ENCODE measurements at regions not wholly inside any gene's neighbourhood (a gene's known extent, or its start where the extent isn't known, plus 50 kb on each side); places are given as distances from the start of the nearest gene placed in this dataset.

- H3K4me2 ChIP-seq (ENCODE audit: low read depth, low read length, poor library complexity, severe bottlenecking) = peak overlapping the region; percentile 46
- DNase-seq = peak; percentile 71
- H3K36me3 ChIP-seq (ENCODE audit: insufficient read depth, low read length) = no peaks in the 10 kb centered on the region
- no peaks in the 10 kb centered on the region for H4K20me1 ChIP-seq (ENCODE audit: insufficient read depth, low read depth, low read length)
- H3K27ac ChIP-seq (ENCODE audit: low read length) = no peak overlapping the region
- H2AFZ ChIP-seq (ENCODE audit: low read length) = no peak overlapping the region
- H3K79me2 ChIP-seq (ENCODE audit: low read length) = no peaks in the 10 kb centered on the region
- H3K9me3 ChIP-seq (ENCODE audit: low read length) = no peaks in the 10 kb centered on the region
- no peak overlapping the region for H3K4me3 ChIP-seq (ENCODE audit: low read length)
- H3K9me2 ChIP-seq (replicated peaks; ENCODE audit: insufficient read depth, low read length) = no peaks in the 10 kb centered on the region
- no peak overlapping the region for H3K9ac ChIP-seq (ENCODE audit: low read length)
- peaks cover 15% of the 10 kb centered on the region for H3K4me1 ChIP-seq (ENCODE audit: low read length)
- no peaks in the 10 kb centered on the region for H3K27me3 ChIP-seq (ENCODE audit: low read length)
Observed at GRCh38 chr6:144753023-144753705, 468.0 kb downstream of the UTRN start.

- Histone ChIP-seq H4K20me1 (ENCODE audit: insufficient read depth, low read depth, low read length) (no peaks in the 10 kb centered on the region), H3K79me2 (ENCODE audit: low read length) (no peaks in the 10 kb centered on the region), H3K4me2 (ENCODE audit: low read depth, low read length, poor library complexity, severe bottlenecking) (no peak overlapping the region), H3K9ac (ENCODE audit: low read length) (no peak overlapping the region), H2AFZ (ENCODE audit: low read length) (no peak overlapping the region), H3K4me3 (ENCODE audit: low read length) (no peak overlapping the region), H3K4me1 (ENCODE audit: low read length) (peaks cover 15% of the 10 kb centered on the region), H3K9me3 (ENCODE audit: low read length) (no peaks in the 10 kb centered on the region), H3K9me2 (replicated peaks; ENCODE audit: insufficient read depth, low read length) (no peaks in the 10 kb centered on the region), H3K27me3 (ENCODE audit: low read length) (no peaks in the 10 kb centered on the region), H3K36me3 (ENCODE audit: insufficient read depth, low read length) (no peaks in the 10 kb centered on the region), H3K27ac (ENCODE audit: low read length) (no peak overlapping the region)
- DNase-seq = no peak
Observed at GRCh38 chr6:144756469-144756868, 471.3 kb downstream of the UTRN start.

- Histone ChIP-seq H4K20me1 (ENCODE audit: insufficient read depth, low read depth, low read length) (no peaks in the 10 kb centered on the region), H3K9me2 (replicated peaks; ENCODE audit: insufficient read depth, low read length) (no peaks in the 10 kb centered on the region), H3K27me3 (ENCODE audit: low read length) (no peaks in the 10 kb centered on the region), H3K79me2 (ENCODE audit: low read length) (no peaks in the 10 kb centered on the region), H3K9me3 (ENCODE audit: low read length) (no peaks in the 10 kb centered on the region), H3K36me3 (ENCODE audit: insufficient read depth, low read length) (no peaks in the 10 kb centered on the region), H2AFZ (ENCODE audit: low read length) (no peak overlapping the region), H3K9ac (ENCODE audit: low read length) (no peak overlapping the region), H3K4me3 (ENCODE audit: low read length) (no peak overlapping the region), H3K4me1 (ENCODE audit: low read length) (peaks cover 13% of the 10 kb centered on the region), H3K4me2 (ENCODE audit: low read depth, low read length, poor library complexity, severe bottlenecking) (no peak overlapping the region), H3K27ac (ENCODE audit: low read length) (no peak overlapping the region)
- DNase-seq = no peak
Observed at GRCh38 chr6:144757299-144757698, 472.2 kb downstream of the UTRN start.

- H3K27me3 ChIP-seq (ENCODE audit: low read length) = no peaks in the 10 kb centered on the region
- H3K79me2 ChIP-seq (ENCODE audit: low read length) = no peaks in the 10 kb centered on the region
- no peak overlapping the region for H3K27ac ChIP-seq (ENCODE audit: low read length)
- no peaks in the 10 kb centered on the region for H4K20me1 ChIP-seq (ENCODE audit: insufficient read depth, low read depth, low read length)
- no peaks in the 10 kb centered on the region for H3K36me3 ChIP-seq (ENCODE audit: insufficient read depth, low read length)
- no peak overlapping the region for H3K9ac ChIP-seq (ENCODE audit: low read length)
- no peak for DNase-seq
- no peak overlapping the region for H3K4me3 ChIP-seq (ENCODE audit: low read length)
- H3K4me1 ChIP-seq (ENCODE audit: low read length) = peaks cover 9% of the 10 kb centered on the region
- H2AFZ ChIP-seq (ENCODE audit: low read length) = no peak overlapping the region
- H3K9me3 ChIP-seq (ENCODE audit: low read length) = no peaks in the 10 kb centered on the region
- H3K9me2 ChIP-seq (replicated peaks; ENCODE audit: insufficient read depth, low read length) = no peaks in the 10 kb centered on the region
- H3K4me2 ChIP-seq (ENCODE audit: low read depth, low read length, poor library complexity, severe bottlenecking) = no peak overlapping the region
Observed at GRCh38 chr6:144757730-144758129, 472.6 kb downstream of the UTRN start.

- H3K9ac ChIP-seq (ENCODE audit: low read length) = no peak overlapping the region
- no peak overlapping the region for H3K4me3 ChIP-seq (ENCODE audit: low read length)
- no peaks in the 10 kb centered on the region for H3K36me3 ChIP-seq (ENCODE audit: insufficient read depth, low read length)
- H3K9me3 ChIP-seq (ENCODE audit: low read length) = no peaks in the 10 kb centered on the region
- H3K27ac ChIP-seq (ENCODE audit: low read length) = no peak overlapping the region
- H4K20me1 ChIP-seq (ENCODE audit: insufficient read depth, low read depth, low read length) = no peaks in the 10 kb centered on the region
- H3K79me2 ChIP-seq (ENCODE audit: low read length) = no peaks in the 10 kb centered on the region
- H3K4me2 ChIP-seq (ENCODE audit: low read depth, low read length, poor library complexity, severe bottlenecking) = no peak overlapping the region
- H3K9me2 ChIP-seq (replicated peaks; ENCODE audit: insufficient read depth, low read length) = no peaks in the 10 kb centered on the region
- H3K27me3 ChIP-seq (ENCODE audit: low read length) = no peaks in the 10 kb centered on the region
- no peak overlapping the region for H2AFZ ChIP-seq (ENCODE audit: low read length)
- DNase-seq = no peak
- H3K4me1 ChIP-seq (ENCODE audit: low read length) = peaks cover under 1% of the 10 kb centered on the region
Observed at GRCh38 chr6:144758602-144759001, 473.5 kb downstream of the UTRN start.

- Histone ChIP-seq H3K4me2 (ENCODE audit: low read depth, low read length, poor library complexity, severe bottlenecking) (no peak overlapping the region), H3K4me1 (ENCODE audit: low read length) (no peaks in the 10 kb centered on the region), H3K9me3 (ENCODE audit: low read length) (no peaks in the 10 kb centered on the region), H4K20me1 (ENCODE audit: insufficient read depth, low read depth, low read length) (no peaks in the 10 kb centered on the region), H3K27ac (ENCODE audit: low read length) (no peak overlapping the region), H3K9me2 (replicated peaks; ENCODE audit: insufficient read depth, low read length) (no peaks in the 10 kb centered on the region), H3K36me3 (ENCODE audit: insufficient read depth, low read length) (no peaks in the 10 kb centered on the region), H3K27me3 (ENCODE audit: low read length) (no peaks in the 10 kb centered on the region), H3K4me3 (ENCODE audit: low read length) (no peak overlapping the region), H3K9ac (ENCODE audit: low read length) (no peak overlapping the region), H2AFZ (ENCODE audit: low read length) (no peak overlapping the region), H3K79me2 (ENCODE audit: low read length) (no peaks in the 10 kb centered on the region)
- no peak for DNase-seq
Observed at GRCh38 chr6:144762469-144762868, 477.3 kb downstream of the UTRN start.

- H3K27ac ChIP-seq (ENCODE audit: low read length) = no peak overlapping the region
- no peak overlapping the region for H3K9ac ChIP-seq (ENCODE audit: low read length)
Observed at GRCh38 chr6:144767051-144767450, 481.9 kb downstream of the UTRN start.

GRCh38 chr6:144768551-144769075 lies 483.5 kb downstream of the UTRN start:
- Histone ChIP-seq H3K9me2 (replicated peaks; ENCODE audit: insufficient read depth, low read length) (no peaks in the 10 kb centered on the region), H3K4me1 (ENCODE audit: low read length) (no peaks in the 10 kb centered on the region), H3K9me3 (ENCODE audit: low read length) (no peaks in the 10 kb centered on the region), H3K79me2 (ENCODE audit: low read length) (no peaks in the 10 kb centered on the region), H3K27me3 (ENCODE audit: low read length) (no peaks in the 10 kb centered on the region), H3K27ac (ENCODE audit: low read length) (no peak overlapping the region), H3K4me3 (ENCODE audit: low read length) (no peak overlapping the region), H3K9ac (ENCODE audit: low read length) (no peak overlapping the region), H3K4me2 (ENCODE audit: low read depth, low read length, poor library complexity, severe bottlenecking) (no peak overlapping the region), H2AFZ (ENCODE audit: low read length) (no peak overlapping the region), H4K20me1 (ENCODE audit: insufficient read depth, low read depth, low read length) (no peaks in the 10 kb centered on the region), H3K36me3 (ENCODE audit: insufficient read depth, low read length) (no peaks in the 10 kb centered on the region)
- no peak for DNase-seq

More at GRCh38 chr6:144767051-144767450, 481.9 kb downstream of the UTRN start:
- H3K9me3 ChIP-seq (ENCODE audit: low read length) = no peaks in the 10 kb centered on the region
- no peak for DNase-seq
- H3K4me3 ChIP-seq (ENCODE audit: low read length) = no peak overlapping the region
- no peaks in the 10 kb centered on the region for H3K9me2 ChIP-seq (replicated peaks; ENCODE audit: insufficient read depth, low read length)
- H2AFZ ChIP-seq (ENCODE audit: low read length) = no peak overlapping the region
- no peak overlapping the region for H3K4me2 ChIP-seq (ENCODE audit: low read depth, low read length, poor library complexity, severe bottlenecking)
- H3K4me1 ChIP-seq (ENCODE audit: low read length) = no peaks in the 10 kb centered on the region
- H3K27me3 ChIP-seq (ENCODE audit: low read length) = no peaks in the 10 kb centered on the region
- H4K20me1 ChIP-seq (ENCODE audit: insufficient read depth, low read depth, low read length) = no peaks in the 10 kb centered on the region
- no peaks in the 10 kb centered on the region for H3K36me3 ChIP-seq (ENCODE audit: insufficient read depth, low read length)
- H3K79me2 ChIP-seq (ENCODE audit: low read length) = no peaks in the 10 kb centered on the region
